ENCODE measurements at regions not wholly inside any gene's neighbourhood (a gene's known extent, or its start where the extent isn't known, plus 50 kb on each side); places are given as distances from the start of the nearest gene placed in this dataset.
A peak's percentile ranks its signal among the peaks of the same experiment; 100 is the strongest.
"Not testable (repeated sequence)": the region's sequence is repeated elsewhere in the genome, so short reads cannot be mapped to it uniquely, and the experiment has no call there.

- H3K4me3 ChIP-seq (ENCODE audit: low read length) = no peak overlapping the region
- TF ChIP-seq, protein P1, sequence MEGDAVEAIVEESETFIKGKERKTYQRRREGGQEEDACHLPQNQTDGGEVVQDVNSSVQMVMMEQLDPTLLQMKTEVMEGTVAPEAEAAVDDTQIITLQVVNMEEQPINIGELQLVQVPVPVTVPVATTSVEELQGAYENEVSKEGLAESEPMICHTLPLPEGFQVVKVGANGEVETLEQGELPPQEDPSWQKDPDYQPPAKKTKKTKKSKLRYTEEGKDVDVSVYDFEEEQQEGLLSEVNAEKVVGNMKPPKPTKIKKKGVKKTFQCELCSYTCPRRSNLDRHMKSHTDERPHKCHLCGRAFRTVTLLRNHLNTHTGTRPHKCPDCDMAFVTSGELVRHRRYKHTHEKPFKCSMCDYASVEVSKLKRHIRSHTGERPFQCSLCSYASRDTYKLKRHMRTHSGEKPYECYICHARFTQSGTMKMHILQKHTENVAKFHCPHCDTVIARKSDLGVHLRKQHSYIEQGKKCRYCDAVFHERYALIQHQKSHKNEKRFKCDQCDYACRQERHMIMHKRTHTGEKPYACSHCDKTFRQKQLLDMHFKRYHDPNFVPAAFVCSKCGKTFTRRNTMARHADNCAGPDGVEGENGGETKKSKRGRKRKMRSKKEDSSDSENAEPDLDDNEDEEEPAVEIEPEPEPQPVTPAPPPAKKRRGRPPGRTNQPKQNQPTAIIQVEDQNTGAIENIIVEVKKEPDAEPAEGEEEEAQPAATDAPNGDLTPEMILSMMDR (conservative IDR thresholded peaks at IDR 0.05; ENCODE audit: low read length) = 0 out of 2 replicates have a peak, but pooled peaks have one; percentile 20
- peak; percentile 1 for DNase-seq (ENCODE audit: low read depth)
These were observed 473.0 kb downstream of the FAT4 start for GRCh38 chr4:125787707-125788106.

DNA sequence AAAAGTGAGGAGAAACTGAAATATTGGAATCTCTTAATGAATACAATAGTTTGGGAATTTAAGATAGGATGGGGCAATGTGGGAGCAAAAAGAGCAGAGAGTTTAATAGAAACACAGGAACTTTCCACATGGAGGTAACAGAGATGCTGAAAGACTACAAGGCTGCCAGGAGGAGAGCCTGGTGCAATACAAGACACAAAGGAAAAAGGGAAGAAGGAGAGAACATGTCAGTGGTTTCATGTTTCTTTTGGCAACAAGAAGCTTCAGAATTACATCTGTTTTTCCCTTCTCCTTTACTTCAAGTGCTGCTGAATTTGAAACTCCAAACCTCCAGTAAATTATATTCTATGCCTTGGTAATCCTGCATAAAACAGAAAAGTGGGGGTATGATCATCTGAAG is 474.3 kb downstream of the FAT4 start:
- no peak overlapping the region for H3K4me3 ChIP-seq (ENCODE audit: low read length)
- TF ChIP-seq, protein P1 (conservative IDR thresholded peaks at IDR 0.05; ENCODE audit: low read length) = no peak
- peak; percentile 17 for DNase-seq (ENCODE audit: low read depth)

DNA sequence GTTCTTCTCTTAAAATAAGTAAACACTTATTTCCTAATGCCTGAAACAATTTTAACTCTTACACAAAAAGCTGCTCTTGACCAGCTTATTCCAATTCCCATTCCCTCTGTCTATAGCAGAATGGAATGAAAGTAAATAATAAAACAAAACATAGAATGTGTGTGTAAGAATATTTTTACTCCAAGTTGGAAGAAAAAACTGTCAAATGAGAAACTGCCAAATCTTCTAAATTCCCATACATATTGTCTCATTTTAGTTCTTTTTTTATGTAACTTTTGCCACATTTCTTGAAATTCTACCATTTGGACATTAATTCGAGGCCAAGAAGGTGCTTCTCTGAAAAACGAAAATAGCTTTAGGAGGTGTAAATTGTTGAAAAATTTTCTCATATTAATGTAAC is 477.1 kb downstream of the FAT4 start:
- no peak overlapping the region for H3K4me3 ChIP-seq (ENCODE audit: low read length)
- DNase-seq (ENCODE audit: low read depth) = no peak
- TF ChIP-seq, protein P1 (conservative IDR thresholded peaks at IDR 0.05; ENCODE audit: low read length) = no peak

DNA sequence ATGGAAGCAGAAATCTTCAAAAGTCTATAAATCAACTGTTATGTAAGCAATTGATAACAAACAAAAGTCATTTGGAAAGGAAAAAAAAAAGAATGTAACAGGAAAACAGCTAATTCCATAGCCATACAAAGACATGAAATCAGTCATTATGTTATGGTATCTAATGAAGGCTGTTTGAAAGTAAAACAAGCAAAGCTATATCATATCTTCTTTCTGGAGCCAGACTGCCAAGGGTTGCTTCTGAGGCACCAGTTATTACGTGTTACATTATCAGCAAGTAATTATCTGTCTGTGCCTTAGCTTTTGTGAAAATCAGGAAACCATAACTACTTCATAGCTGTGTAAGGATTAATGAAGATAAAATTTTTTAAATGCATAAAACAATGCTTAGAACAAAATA is 480.2 kb downstream of the FAT4 start:
- TF ChIP-seq, protein P1 (conservative IDR thresholded peaks at IDR 0.05; ENCODE audit: low read length) = no peak
- no peak for DNase-seq (ENCODE audit: low read depth)
- H3K4me3 ChIP-seq (ENCODE audit: low read length) = no peak overlapping the region

- TF ChIP-seq, protein P1 (conservative IDR thresholded peaks at IDR 0.05; ENCODE audit: low read length) = no peak
- DNase-seq (ENCODE audit: low read depth) = no peak
- no peak overlapping the region for H3K4me3 ChIP-seq (ENCODE audit: low read length)
These were observed 481.4 kb downstream of the FAT4 start for GRCh38 chr4:125796138-125796537.

DNA sequence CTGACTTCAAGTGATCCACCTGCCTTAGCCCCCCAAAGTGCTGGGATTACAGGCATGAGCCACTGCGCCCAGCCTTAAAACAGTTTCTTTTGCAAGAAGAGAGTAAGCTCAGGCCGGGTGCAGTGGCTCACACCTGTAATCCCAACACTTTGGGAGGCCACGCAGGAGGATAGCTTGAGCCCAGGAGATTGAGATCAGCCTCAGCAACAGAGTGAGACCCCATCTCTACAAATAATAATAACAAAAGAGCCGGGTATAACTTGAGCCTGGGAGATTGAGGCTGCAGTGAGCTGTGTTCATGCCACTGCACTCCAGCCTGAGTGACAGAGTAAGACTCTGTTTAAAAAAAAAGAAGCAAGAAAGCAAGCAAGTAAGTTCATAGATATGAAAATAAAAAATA is 482.9 kb downstream of the FAT4 start:
- DNase-seq (ENCODE audit: low read depth); H3K4me3 ChIP-seq (ENCODE audit: low read length): not testable (repeated sequence)

- TF ChIP-seq, protein P1 (conservative IDR thresholded peaks at IDR 0.05; ENCODE audit: low read length) = no peak
- no peak overlapping the region for H3K4me3 ChIP-seq (ENCODE audit: low read length)
- DNase-seq (ENCODE audit: low read depth) = peak; percentile 76
These were observed 486.6 kb downstream of the FAT4 start for GRCh38 chr4:125801373-125801772.

- DNase-seq (ENCODE audit: low read depth) = no peak
- H3K4me3 ChIP-seq (ENCODE audit: low read length) = no peak overlapping the region
- TF ChIP-seq, protein P1 (conservative IDR thresholded peaks at IDR 0.05; ENCODE audit: low read length) = no peak
These were observed 487.2 kb downstream of the FAT4 start for GRCh38 chr4:125801924-125802323.
